LNCAP (cell line): ENCODE measurements at regions not wholly inside any gene's neighbourhood (a gene's known extent, or its start where the extent isn't known, plus 50 kb on each side); places are given as distances from the start of the nearest gene placed in this dataset.

Experiments
- TF ChIP-seq, protein P1 (sequence below): fragments of 450-650 bp; IDR thresholded peaks from 2 replicates; pipeline ENCODE4 v1.5.1; 2017; ENCODE audit warnings: mild to moderate bottlenecking

DNA sequence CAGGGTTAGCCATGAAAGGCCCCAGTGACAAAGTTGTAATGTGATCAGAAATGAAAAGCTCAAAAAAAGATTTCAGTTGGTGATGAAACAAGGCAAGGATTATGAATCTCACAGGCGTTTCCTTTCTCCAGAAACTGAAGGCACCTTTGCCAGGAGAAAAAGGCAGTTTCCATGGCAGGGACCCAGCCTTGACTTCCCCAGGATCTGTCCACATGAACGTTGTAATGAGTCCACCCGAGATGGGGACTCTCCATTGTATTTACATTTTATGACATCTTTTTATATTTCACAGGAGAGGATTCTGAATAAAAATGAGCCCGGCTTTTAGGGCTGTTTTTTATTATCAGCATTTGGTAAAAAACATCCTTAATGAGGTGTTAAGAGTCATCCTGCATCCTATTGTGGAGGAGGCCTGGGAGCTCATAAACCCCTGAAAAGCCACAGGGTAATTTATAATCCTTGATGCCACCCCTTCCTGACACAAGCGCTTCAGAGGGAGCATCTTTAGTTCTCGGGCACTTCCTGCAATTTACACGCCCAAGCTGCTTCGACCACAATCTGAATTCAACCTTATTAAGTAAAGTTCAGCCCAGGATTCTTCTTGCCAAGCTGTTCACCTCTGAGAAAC lies 74.1 kb upstream of the SALL4 start:
- TF ChIP-seq, protein P1, sequence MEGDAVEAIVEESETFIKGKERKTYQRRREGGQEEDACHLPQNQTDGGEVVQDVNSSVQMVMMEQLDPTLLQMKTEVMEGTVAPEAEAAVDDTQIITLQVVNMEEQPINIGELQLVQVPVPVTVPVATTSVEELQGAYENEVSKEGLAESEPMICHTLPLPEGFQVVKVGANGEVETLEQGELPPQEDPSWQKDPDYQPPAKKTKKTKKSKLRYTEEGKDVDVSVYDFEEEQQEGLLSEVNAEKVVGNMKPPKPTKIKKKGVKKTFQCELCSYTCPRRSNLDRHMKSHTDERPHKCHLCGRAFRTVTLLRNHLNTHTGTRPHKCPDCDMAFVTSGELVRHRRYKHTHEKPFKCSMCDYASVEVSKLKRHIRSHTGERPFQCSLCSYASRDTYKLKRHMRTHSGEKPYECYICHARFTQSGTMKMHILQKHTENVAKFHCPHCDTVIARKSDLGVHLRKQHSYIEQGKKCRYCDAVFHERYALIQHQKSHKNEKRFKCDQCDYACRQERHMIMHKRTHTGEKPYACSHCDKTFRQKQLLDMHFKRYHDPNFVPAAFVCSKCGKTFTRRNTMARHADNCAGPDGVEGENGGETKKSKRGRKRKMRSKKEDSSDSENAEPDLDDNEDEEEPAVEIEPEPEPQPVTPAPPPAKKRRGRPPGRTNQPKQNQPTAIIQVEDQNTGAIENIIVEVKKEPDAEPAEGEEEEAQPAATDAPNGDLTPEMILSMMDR: no peak

GRCh38 chr20:51873652-51874051 lies 71.3 kb upstream of the SALL4 start:
- TF ChIP-seq, protein P1: no peak

DNA sequence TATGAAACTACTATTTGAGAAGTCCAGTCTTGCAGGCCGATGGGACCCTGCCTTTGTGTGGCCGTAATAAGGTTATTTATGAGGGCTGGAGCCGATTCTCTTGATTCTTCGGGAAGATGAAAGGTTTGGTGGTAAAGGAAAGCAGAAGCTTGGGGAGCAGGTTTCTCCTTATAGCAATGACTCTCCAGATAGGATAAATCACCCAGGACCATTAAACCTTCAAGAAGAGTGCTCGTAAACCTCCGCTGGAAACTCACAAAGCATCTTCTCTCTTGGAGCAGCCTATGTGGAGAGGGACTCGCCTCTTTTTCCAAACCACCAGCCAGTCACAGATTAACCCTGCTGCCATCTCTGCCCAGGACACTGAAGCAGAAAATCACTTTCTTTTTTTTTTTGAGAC lies 69.6 kb upstream of the SALL4 start:
- TF ChIP-seq, protein P1: no peak

DNA sequence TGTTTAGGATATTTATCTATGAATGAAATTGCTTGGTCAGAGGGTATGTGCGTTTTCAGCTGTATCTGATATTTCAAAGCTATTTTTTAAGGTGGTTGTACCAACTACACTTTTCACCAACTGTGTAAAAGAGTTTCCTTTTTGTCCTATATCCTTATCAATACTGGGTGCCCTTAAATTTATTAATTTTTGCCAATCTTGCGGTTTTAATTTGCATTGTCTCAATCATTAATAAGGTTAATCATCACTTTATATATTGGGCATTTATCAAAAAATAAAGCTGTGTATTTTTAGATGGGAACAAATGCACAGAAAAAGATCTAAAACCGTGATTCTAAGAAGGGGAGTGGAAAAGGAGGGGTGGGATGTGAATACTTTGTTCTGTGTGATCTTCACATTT lies 66.7 kb upstream of the SALL4 start:
- TF ChIP-seq, protein P1: no peak

GRCh38 chr20:51867251-51867650 lies 64.9 kb upstream of the SALL4 start:
- TF ChIP-seq, protein P1: no peak

GRCh38 chr20:51864967-51865366 lies 62.6 kb upstream of the SALL4 start:
- TF ChIP-seq, protein P1: no peak

- TF ChIP-seq, protein P1: no peak
These were observed 60.5 kb upstream of the SALL4 start for GRCh38 chr20:51862796-51863195.
